ENCODE measurements at regions not wholly inside any gene's neighbourhood (a gene's known extent, or its start where the extent isn't known, plus 50 kb on each side); places are given as distances from the start of the nearest gene placed in this dataset.

- TF ChIP-seq CTCF (conservative IDR thresholded peaks at IDR 0.05) = no peak
- no peaks in the 10 kb centered on the region for H3K9me3 ChIP-seq (ENCODE audit: control insufficient read depth, low read length)
- H3K4me3 ChIP-seq (ENCODE audit: low read length) = no peak overlapping the region
- DNase-seq = no peak
- H3K4me3 Mint-ChIP-seq = no peak overlapping the region
- peaks cover 30% of the 10 kb centered on the region for H3K4me1 Mint-ChIP-seq
- H3K27me3 ChIP-seq (ENCODE audit: control insufficient read depth, insufficient read depth, low read length, poor library complexity, severe bottlenecking) = peaks cover 25% of the 10 kb centered on the region
- H3K4me1 ChIP-seq (ENCODE audit: control insufficient read depth, insufficient read depth, low read length) = peaks cover 10% of the 10 kb centered on the region
- H3K36me3 ChIP-seq (ENCODE audit: control insufficient read depth, insufficient read depth, low read length) = no peaks in the 10 kb centered on the region
- 91 to 93% methylated on average over 3 of the region's 3 CpGs for WGBS, 2 experiments (ENCODE audit: insufficient coverage in 1 of 2, insufficient read length in 1 of 2)
- H3K36me3 Mint-ChIP-seq (ENCODE audit: low read depth) = peaks cover 7% of the 10 kb centered on the region
- H3K27ac Mint-ChIP-seq = peak overlapping the region; percentile 74
- H3K9ac ChIP-seq (ENCODE audit: extremely low read depth, low read length, poor library complexity, severe bottlenecking) = no peak overlapping the region
- peaks cover 7% of the 10 kb centered on the region for H3K27me3 Mint-ChIP-seq (ENCODE audit: insufficient read depth)
- H3K27ac ChIP-seq (ENCODE audit: low read depth, low read length) = no peak overlapping the region
- H3K9me3 Mint-ChIP-seq = peaks cover 12% of the 10 kb centered on the region
Observed at GRCh38 chr18:41864216-41864615, 90.8 kb upstream of the PIK3C3 start.

GRCh38 chr18:41862921-41863320 lies 92.1 kb upstream of the PIK3C3 start:
- no peak for TF ChIP-seq CTCF (conservative IDR thresholded peaks at IDR 0.05)
- H3K36me3 Mint-ChIP-seq (ENCODE audit: low read depth) = peaks cover 7% of the 10 kb centered on the region
- H3K9me3 Mint-ChIP-seq = peaks cover 10% of the 10 kb centered on the region
- Histone ChIP-seq H3K27ac (ENCODE audit: low read depth, low read length) (no peak overlapping the region), H3K27me3 (ENCODE audit: control insufficient read depth, insufficient read depth, low read length, poor library complexity, severe bottlenecking) (peaks cover 25% of the 10 kb centered on the region), H3K36me3 (ENCODE audit: control insufficient read depth, insufficient read depth, low read length) (no peaks in the 10 kb centered on the region), H3K9ac (ENCODE audit: extremely low read depth, low read length, poor library complexity, severe bottlenecking) (no peak overlapping the region), H3K4me3 (ENCODE audit: low read length) (no peak overlapping the region), H3K9me3 (ENCODE audit: control insufficient read depth, low read length) (no peaks in the 10 kb centered on the region), H3K4me1 (ENCODE audit: control insufficient read depth, insufficient read depth, low read length) (peaks cover 7% of the 10 kb centered on the region)
- H3K4me1 Mint-ChIP-seq = peaks cover 36% of the 10 kb centered on the region
- no peak for DNase-seq
- no peak overlapping the region for H3K4me3 Mint-ChIP-seq
- peaks cover 7% of the 10 kb centered on the region for H3K27me3 Mint-ChIP-seq (ENCODE audit: insufficient read depth)
- H3K27ac Mint-ChIP-seq = no peak overlapping the region

- Mint-ChIP-seq H3K4me1 (peaks cover 45% of the 10 kb centered on the region), H3K27me3 (ENCODE audit: insufficient read depth) (peaks cover 7% of the 10 kb centered on the region), H3K36me3 (ENCODE audit: low read depth) (no peaks in the 10 kb centered on the region), H3K4me3 (no peak overlapping the region), H3K27ac (no peak overlapping the region), H3K9me3 (peaks cover 1% of the 10 kb centered on the region)
- no peak overlapping the region for H3K9ac ChIP-seq (ENCODE audit: extremely low read depth, low read length, poor library complexity, severe bottlenecking)
- no peaks in the 10 kb centered on the region for H3K36me3 ChIP-seq (ENCODE audit: control insufficient read depth, insufficient read depth, low read length)
- peaks cover 7% of the 10 kb centered on the region for H3K4me1 ChIP-seq (ENCODE audit: control insufficient read depth, insufficient read depth, low read length)
- TF ChIP-seq CTCF (conservative IDR thresholded peaks at IDR 0.05) = no peak
- DNase-seq = no peak
- no peak overlapping the region for H3K4me3 ChIP-seq (ENCODE audit: low read length)
- no peaks in the 10 kb centered on the region for H3K9me3 ChIP-seq (ENCODE audit: control insufficient read depth, low read length)
- WGBS, 2 experiments (ENCODE audit: insufficient coverage in 1 of 2, insufficient read length in 1 of 2) = 40 to 84% methylated on average over 1 to 2 of the region's 2 CpGs
- peaks cover 25% of the 10 kb centered on the region for H3K27me3 ChIP-seq (ENCODE audit: control insufficient read depth, insufficient read depth, low read length, poor library complexity, severe bottlenecking)
- peak overlapping the region; percentile 40 for H3K27ac ChIP-seq (ENCODE audit: low read depth, low read length)
Observed at GRCh38 chr18:41860987-41861386, 94.0 kb upstream of the PIK3C3 start.

All from endodermal cell (in vitro differentiated cells).